Sigmoid colon (tissue), 6 donors: ENCODE measurements at regions not wholly inside any gene's neighbourhood (a gene's known extent, or its start where the extent isn't known, plus 50 kb on each side); places are given as distances from the start of the nearest gene placed in this dataset.

Experiments
- DNase-seq: peaks from one replicate; pipeline ENCODE4 v3.0.0-alpha.2; 2019
- H3K27ac ChIP-seq, 4 donors: fragments of 200-600 bp; sonication (generic); one replicate each; pipeline ENCODE4 v1.5.1; 2016 to 2019; ENCODE audit warnings: mild to moderate bottlenecking in 1 of 4
- H3K27me3 ChIP-seq, 3 donors: fragments of 200-600 bp; sonication (generic); one replicate each; pipeline ENCODE4 v1.5.1; 2019; ENCODE audit warnings: mild to moderate bottlenecking in 1 of 3
- H3K36me3 ChIP-seq, 4 donors: fragments of 200-600 bp; sonication (generic); one replicate each; pipeline ENCODE4 v1.5.1; 2016 to 2019
- H3K4me1 ChIP-seq, 4 donors: fragments of 200-600 bp; sonication (generic); one replicate each; pipeline ENCODE4 v1.5.1; 2017 to 2019
- H3K4me3 ChIP-seq, 4 donors: fragments of 200-600 bp; sonication (generic); one replicate each; pipeline ENCODE4 v1.5.1; 2017 to 2019; ENCODE audit warnings: mild to moderate bottlenecking in 2 of 4, moderate library complexity in 1 of 4
- H3K9me3 ChIP-seq, 4 donors: fragments of 200-600 bp in 3 of 4; sonication (generic) in 3 of 4; one replicate each; pipeline versions ENCODE4 v1.5.1 to v1.6.1; 2013 to 2019
- CTCF ChIP-seq, 4 experiments: fragments of 450-650 bp in 3 of 4; fragments of 200-600 bp in 1 of 4; IDR thresholded peaks; one replicate each; pipeline ENCODE4 v1.5.1; 2016 to 2019; ENCODE audit warnings: antibody characterized with exemption in 4 of 4, mild to moderate bottlenecking in 3 of 4, moderate library complexity in 2 of 4
- EP300 ChIP-seq, 4 donors: sonication (generic); formaldehyde crosslinking; IDR thresholded peaks; one replicate each; pipeline ENCODE4 v1.6.1; 2017; ENCODE audit warnings: antibody characterized with exemption in 4 of 4
- POLR2A ChIP-seq, 2 donors: fragments of 450-650 bp; IDR thresholded peaks; one replicate each; pipeline ENCODE4 v1.6.1; 2016; ENCODE audit warnings: antibody characterized with exemption in 2 of 2, mild to moderate bottlenecking in 2 of 2, moderate library complexity in 2 of 2
- POLR2AphosphoS5 ChIP-seq, 4 donors: sonication (generic); formaldehyde crosslinking; IDR thresholded peaks; one replicate each; pipeline ENCODE4 v1.6.1; 2017; ENCODE audit warnings: antibody characterized with exemption in 4 of 4
- WGBS, 2 donors: extraction: QIAGEN DNeasy Blood & Tissue Kit; methylation state at CpG; one replicate each; pipeline ENCODE4 v1.1.7; 2013; 5-methylcytosine and 5-hydroxymethylcytosine counted together
- intact Hi-C: fragments of 100-400 bp; cut with DNase I; formaldehyde crosslinking; loops from one replicate; pipeline ENCODE4 v1.15.1; 2023
- donor health status: healthy with polysubstance abuse.
- donor health status: healthy.

GRCh38 chr17:13865650-13866049 lies 203.7 kb upstream of the COX10 start:
- intact Hi-C loops: no loop called here
- WGBS, 2 donors: 70 to 83% methylated on average over 2 of the region's 2 CpGs
- TF ChIP-seq POLR2A (IDR thresholded peaks at IDR 0.05) (no peak), POLR2AphosphoS5 (IDR thresholded peaks at IDR 0.05) (no peak), EP300 (IDR thresholded peaks at IDR 0.05) (no peak), CTCF (IDR thresholded peaks at IDR 0.05) (no peak)

GRCh38 chr17:13869331-13869940 lies 199.9 kb upstream of the COX10 start:
- no peaks in the 10 kb centered on the region for H3K27me3 ChIP-seq
- H3K36me3 ChIP-seq: no peaks in the 10 kb centered on the region
- H3K4me1 ChIP-seq: no peaks in the 10 kb centered on the region
- no peak for DNase-seq
- peaks cover 0 to 4% (median 1%) of the 10 kb centered on the region in 4 donors for H3K9me3 ChIP-seq
- intact Hi-C loops: no loop called here
- no peak overlapping the region for H3K27ac ChIP-seq
- WGBS, 2 donors: 84 to 88% methylated on average over 9 of the region's 9 CpGs
- TF ChIP-seq POLR2AphosphoS5 (IDR thresholded peaks at IDR 0.05): no peak
- no peak for TF ChIP-seq EP300 (IDR thresholded peaks at IDR 0.05)
- TF ChIP-seq CTCF (IDR thresholded peaks at IDR 0.05): no peak
- TF ChIP-seq POLR2A (IDR thresholded peaks at IDR 0.05): no peak
- no peak overlapping the region for H3K4me3 ChIP-seq

More at GRCh38 chr17:13865650-13866049, 203.7 kb upstream of the COX10 start:
- H3K36me3 ChIP-seq: no peaks in the 10 kb centered on the region
- DNase-seq: peak; percentile 69
- H3K27me3 ChIP-seq: no peaks in the 10 kb centered on the region
- no peak overlapping the region for H3K4me3 ChIP-seq
- peaks cover 0 to 4% (median 1%) of the 10 kb centered on the region in 4 donors for H3K9me3 ChIP-seq
- no peaks in the 10 kb centered on the region for H3K4me1 ChIP-seq
- H3K27ac ChIP-seq: no peak overlapping the region

- Histone ChIP-seq H3K9me3 (peaks cover 0 to 4% (median 1%) of the 10 kb centered on the region in 4 donors), H3K4me1 (no peaks in the 10 kb centered on the region), H3K27me3 (no peaks in the 10 kb centered on the region), H3K4me3 (no peak overlapping the region), H3K27ac (no peak overlapping the region), H3K36me3 (no peaks in the 10 kb centered on the region)
- WGBS, 2 donors: 92 to 96% methylated on average over 4 of the region's 4 CpGs
- TF ChIP-seq CTCF (IDR thresholded peaks at IDR 0.05) (no peak), POLR2A (IDR thresholded peaks at IDR 0.05) (no peak), EP300 (IDR thresholded peaks at IDR 0.05) (no peak), POLR2AphosphoS5 (IDR thresholded peaks at IDR 0.05) (no peak)
- intact Hi-C loops: no loop called here
- DNase-seq: no peak
Measured at GRCh38 chr17:13871261-13871660, 198.0 kb upstream of the COX10 start.

- no peak overlapping the region for H3K4me3 ChIP-seq
- WGBS, 2 donors: 92% methylated on average over 3 of the region's 3 CpGs
- TF ChIP-seq POLR2A (IDR thresholded peaks at IDR 0.05): no peak
- no peak for TF ChIP-seq EP300 (IDR thresholded peaks at IDR 0.05)
- no peak overlapping the region for H3K27ac ChIP-seq
- H3K36me3 ChIP-seq: no peaks in the 10 kb centered on the region
- H3K9me3 ChIP-seq: no peaks in the 10 kb centered on the region
- DNase-seq: no peak
- intact Hi-C loops: no loop called here
- no peaks in the 10 kb centered on the region for H3K27me3 ChIP-seq
- H3K4me1 ChIP-seq: no peaks in the 10 kb centered on the region
Measured at GRCh38 chr17:13874134-13874533, 195.2 kb upstream of the COX10 start.

- Histone ChIP-seq H3K9me3 (no peaks in the 10 kb centered on the region), H3K27ac (no peak overlapping the region), H3K27me3 (no peaks in the 10 kb centered on the region), H3K4me1 (no peaks in the 10 kb centered on the region), H3K36me3 (no peaks in the 10 kb centered on the region), H3K4me3 (no peak overlapping the region)
- no peak for DNase-seq
- no peak for TF ChIP-seq POLR2AphosphoS5 (IDR thresholded peaks at IDR 0.05)
- TF ChIP-seq CTCF (IDR thresholded peaks at IDR 0.05): no peak
- no peak for TF ChIP-seq EP300 (IDR thresholded peaks at IDR 0.05)
- TF ChIP-seq POLR2A (IDR thresholded peaks at IDR 0.05): no peak
- intact Hi-C loops: no loop called here
- 79% methylated on average over 1 of the region's 1 CpG for WGBS, 2 donors
Measured at GRCh38 chr17:13874817-13875216, 194.5 kb upstream of the COX10 start.
